CD14-positive monocyte (primary cell): ENCODE measurements at regions not wholly inside any gene's neighbourhood (a gene's known extent, or its start where the extent isn't known, plus 50 kb on each side); places are given as distances from the start of the nearest gene placed in this dataset.
A peak's percentile ranks its signal among the peaks of the same experiment; 100 is the strongest.

ENCODE experiments used
- DNase-seq, 3 donors: peaks; one replicate each; pipeline ENCODE4 v3.0.0-alpha.2; 2011 to 2022
- H2AFZ ChIP-seq: 2 replicates; pipeline ENCODE4 v1.6.0; 2012; ENCODE audit warnings: mild to moderate bottlenecking, low read depth, low read length, inconsistent platforms; ENCODE audit not compliant: insufficient read depth, poor library complexity, severe bottlenecking
- H3K27ac ChIP-seq, 2 donors: 1 replicate in 1 of 2; 2 replicates in 1 of 2; pipeline ENCODE4 v1.5.1; 2012 to 2013; ENCODE audit warnings: low read length in 2 of 2, control low read depth in 1 of 2, inconsistent platforms in 1 of 2, low read depth in 1 of 2, mild to moderate bottlenecking in 1 of 2
- H3K27me3 ChIP-seq, 2 donors: one replicate each; pipeline versions ENCODE4 v1.6.0 to v1.6.1; 2011 to 2013; ENCODE audit warnings: low read length in 2 of 2; ENCODE audit not compliant: control insufficient read depth in 2 of 2, insufficient read depth in 2 of 2
- H3K36me3 ChIP-seq, 2 donors: replicated peaks in 1 of 2; 1 replicate in 1 of 2; 2 replicates in 1 of 2; pipeline versions ENCODE4 v1.5.1 to v1.6.1; 2012 to 2013; ENCODE audit warnings: low read length in 2 of 2, control low read depth in 1 of 2, inconsistent platforms in 1 of 2, mild to moderate bottlenecking in 1 of 2; ENCODE audit not compliant: insufficient read depth in 2 of 2, control insufficient read depth in 1 of 2
- H3K4me1 ChIP-seq, 2 donors: 1 replicate in 1 of 2; 2 replicates in 1 of 2; pipeline versions ENCODE4 v1.5.1 to v1.6.1; 2012 to 2013; ENCODE audit warnings: low read length in 2 of 2, control low read depth in 1 of 2, inconsistent platforms in 1 of 2, mild to moderate bottlenecking in 1 of 2, moderate library complexity in 1 of 2; ENCODE audit not compliant: insufficient read depth in 2 of 2, control insufficient read depth in 1 of 2
- H3K4me2 ChIP-seq: replicated peaks from 2 replicates; pipeline ENCODE3; 2012; ENCODE audit warnings: low read length, moderate library complexity, mild to moderate bottlenecking; ENCODE audit not compliant: poor library complexity, severe bottlenecking; ENCODE audit errors: extremely low read depth
- H3K4me3 ChIP-seq, 3 experiments: fragments of 200-600 bp in 1 of 3; sonication (generic) in 1 of 3; replicated peaks in 1 of 3; 1 replicate in 2 of 3; 2 replicates in 1 of 3; pipeline ENCODE4 v1.5.1; 2011 to 2013; ENCODE audit warnings: low read length in 3 of 3, mild to moderate bottlenecking in 3 of 3, control low read depth in 2 of 3, low read depth in 2 of 3, inconsistent platforms in 1 of 3, moderate library complexity in 1 of 3
- H3K79me2 ChIP-seq: 2 replicates; pipeline ENCODE4 v1.6.0; 2012; ENCODE audit warnings: mild to moderate bottlenecking, control low read depth, inconsistent platforms, low read length, moderate library complexity; ENCODE audit not compliant: insufficient read depth
- H3K9ac ChIP-seq: 2 replicates; pipeline ENCODE4 v1.6.0; 2017; ENCODE audit warnings: low read length, mild to moderate bottlenecking; ENCODE audit not compliant: insufficient read depth, poor library complexity, severe bottlenecking
- H3K9me3 ChIP-seq, 2 donors: replicated peaks in 1 of 2; 1 replicate in 1 of 2; 2 replicates in 1 of 2; pipeline versions ENCODE4 v1.5.1 to v1.6.1; 2012 to 2013; ENCODE audit warnings: low read length in 2 of 2, control low read depth in 1 of 2; ENCODE audit not compliant: control insufficient read depth in 1 of 2, insufficient read depth in 1 of 2
- H4K20me1 ChIP-seq: 2 replicates; pipeline ENCODE4 v1.6.0; 2012; ENCODE audit warnings: mild to moderate bottlenecking, low read length, control low read depth, moderate library complexity; ENCODE audit not compliant: insufficient read depth
- H3K27ac Mint-ChIP-seq, 7 donors: one replicate each; pipeline ENCODE4 v1.8.0; 2020; ENCODE audit warnings: mild to moderate bottlenecking in 7 of 7, mixed read lengths in 7 of 7, moderate library complexity in 6 of 7, inconsistent platforms in 2 of 7
- H3K27me3 Mint-ChIP-seq, 3 donors: one replicate each; pipeline ENCODE4 v1.8.0; 2021 to 2022; ENCODE audit warnings: low read depth in 3 of 3, mild to moderate bottlenecking in 3 of 3, mixed read lengths in 3 of 3, moderate library complexity in 3 of 3, inconsistent platforms in 1 of 3
- H3K36me3 Mint-ChIP-seq, 2 donors: one replicate each; pipeline ENCODE4 v1.8.0; 2020; ENCODE audit warnings: mixed read lengths in 2 of 2, inconsistent platforms in 1 of 2, mild to moderate bottlenecking in 1 of 2
- H3K4me1 Mint-ChIP-seq: one replicate; pipeline ENCODE4 v1.8.0; 2020; ENCODE audit warnings: mild to moderate bottlenecking, mixed read lengths
- H3K4me3 Mint-ChIP-seq, 2 donors: one replicate each; pipeline ENCODE4 v1.8.0; 2020; ENCODE audit warnings: mild to moderate bottlenecking in 2 of 2, mixed read lengths in 2 of 2, moderate library complexity in 1 of 2
- H3K9me3 Mint-ChIP-seq, 7 donors: one replicate each; pipeline ENCODE4 v1.8.0; 2020 to 2022; ENCODE audit warnings: mixed read lengths in 7 of 7, mild to moderate bottlenecking in 6 of 7, moderate library complexity in 6 of 7, inconsistent platforms in 2 of 7
- WGBS: methylation state at CpG from one replicate; pipeline ENCODE4 v1.1.5; 2013; ENCODE audit warnings: missing lambda C conversion rate; ENCODE audit not compliant: insufficient coverage; 5-methylcytosine and 5-hydroxymethylcytosine counted together
- intact Hi-C, 2 donors: fragments of 100-400 bp; cut with micrococcal nuclease; formaldehyde crosslinking; loops; one replicate each; pipeline versions ENCODE4 v1.15.0 to v1.15.1; 2023
- TF ChIP-seq, protein P1 (sequence below): fragments of 200-600 bp; IDR thresholded peaks from one replicate; pipeline ENCODE4 v1.8.0; 2022; ENCODE audit warnings: antibody characterized with exemption, mild to moderate bottlenecking

DNA sequence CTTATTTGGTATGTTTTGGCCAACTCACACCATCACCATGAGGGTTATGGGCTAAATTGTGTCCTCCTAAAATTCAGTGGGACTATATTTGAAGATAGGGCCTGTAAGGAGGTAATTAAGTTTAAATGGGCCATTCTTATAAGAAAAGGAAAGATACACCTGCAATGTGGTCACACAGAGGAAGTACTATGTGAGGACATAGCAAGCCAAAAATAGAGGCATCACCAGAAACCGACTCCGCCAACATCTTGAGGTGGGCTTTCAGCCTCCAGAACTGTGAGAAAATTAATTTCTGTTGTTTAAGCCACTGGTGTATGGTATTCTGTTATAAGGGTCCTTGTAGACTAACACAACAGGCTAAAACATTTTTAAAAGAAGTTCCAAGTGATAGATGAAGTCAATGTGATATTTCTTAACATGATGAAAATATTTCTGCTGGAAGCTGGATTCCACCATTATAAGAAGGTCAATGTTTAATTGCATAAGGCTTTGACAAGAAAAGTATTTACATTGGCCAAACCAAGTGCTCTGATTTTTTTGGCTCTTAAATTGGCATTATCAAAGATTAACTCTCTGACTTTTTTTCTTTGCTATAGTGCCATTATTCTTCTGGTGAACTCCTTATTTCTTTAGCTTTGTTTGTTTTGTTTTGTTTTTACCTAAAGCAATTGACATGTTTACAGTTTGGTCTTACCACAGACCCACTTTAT, 540.9 kb downstream of the PPARGC1A start:
- TF ChIP-seq, protein P1, sequence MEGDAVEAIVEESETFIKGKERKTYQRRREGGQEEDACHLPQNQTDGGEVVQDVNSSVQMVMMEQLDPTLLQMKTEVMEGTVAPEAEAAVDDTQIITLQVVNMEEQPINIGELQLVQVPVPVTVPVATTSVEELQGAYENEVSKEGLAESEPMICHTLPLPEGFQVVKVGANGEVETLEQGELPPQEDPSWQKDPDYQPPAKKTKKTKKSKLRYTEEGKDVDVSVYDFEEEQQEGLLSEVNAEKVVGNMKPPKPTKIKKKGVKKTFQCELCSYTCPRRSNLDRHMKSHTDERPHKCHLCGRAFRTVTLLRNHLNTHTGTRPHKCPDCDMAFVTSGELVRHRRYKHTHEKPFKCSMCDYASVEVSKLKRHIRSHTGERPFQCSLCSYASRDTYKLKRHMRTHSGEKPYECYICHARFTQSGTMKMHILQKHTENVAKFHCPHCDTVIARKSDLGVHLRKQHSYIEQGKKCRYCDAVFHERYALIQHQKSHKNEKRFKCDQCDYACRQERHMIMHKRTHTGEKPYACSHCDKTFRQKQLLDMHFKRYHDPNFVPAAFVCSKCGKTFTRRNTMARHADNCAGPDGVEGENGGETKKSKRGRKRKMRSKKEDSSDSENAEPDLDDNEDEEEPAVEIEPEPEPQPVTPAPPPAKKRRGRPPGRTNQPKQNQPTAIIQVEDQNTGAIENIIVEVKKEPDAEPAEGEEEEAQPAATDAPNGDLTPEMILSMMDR, result no peak
- no peak overlapping the region for H3K4me3 Mint-ChIP-seq
- Histone ChIP-seq H3K27ac (no peak overlapping the region), H3K4me3 (no peak overlapping the region), H3K4me1 (no peaks in the 10 kb centered on the region), H3K27me3 (no peaks in the 10 kb centered on the region), H3K9me3 (no peaks in the 10 kb centered on the region), H3K4me2 (no peak overlapping the region), H3K36me3 (no peaks in the 10 kb centered on the region), H4K20me1 (no peaks in the 10 kb centered on the region), H3K9ac (no peak overlapping the region), H2AFZ (no peak overlapping the region), H3K79me2 (no peaks in the 10 kb centered on the region)
- peaks cover 0 to 1% (median 0%) of the 10 kb centered on the region in 3 donors for H3K27me3 Mint-ChIP-seq
- DNase-seq, result no peak
- no peaks in the 10 kb centered on the region for H3K36me3 Mint-ChIP-seq
- H3K27ac Mint-ChIP-seq, result no peak overlapping the region
- WGBS, result no CpG with 5 or more reads among the region's 2 CpGs
- no peaks in the 10 kb centered on the region for H3K4me1 Mint-ChIP-seq
- peaks cover 0 to 4% (median 0%) of the 10 kb centered on the region in 7 donors for H3K9me3 Mint-ChIP-seq
- intact Hi-C loops, result no loop called here

DNA sequence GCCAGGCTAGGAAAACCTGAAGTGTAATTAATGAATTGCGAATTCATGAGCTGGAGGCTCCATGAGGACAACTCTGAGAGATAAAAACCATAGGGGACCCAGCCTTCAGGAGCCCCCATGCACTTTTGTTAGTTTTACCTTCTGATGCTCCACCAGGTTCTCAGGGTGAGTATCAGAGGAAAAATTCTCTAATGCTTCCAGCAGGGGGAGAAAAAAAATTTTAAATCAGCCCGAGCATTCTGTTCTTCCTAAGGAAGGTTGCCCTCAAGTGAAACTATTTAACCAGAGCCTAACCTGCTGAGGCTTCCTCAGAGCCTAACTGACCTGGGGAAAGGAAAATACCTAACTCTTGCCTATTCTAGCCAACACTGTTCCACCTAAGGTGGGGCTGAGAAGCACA, 552.6 kb downstream of the PPARGC1A start:
- Mint-ChIP-seq H3K27ac (no peak overlapping the region), H3K4me3 (no peak overlapping the region), H3K27me3 (no peaks in the 10 kb centered on the region), H3K9me3 (peaks cover 0 to 3% (median 0%) of the 10 kb centered on the region in 7 donors), H3K36me3 (no peaks in the 10 kb centered on the region), H3K4me1 (peaks cover 23% of the 10 kb centered on the region)
- no peaks in the 10 kb centered on the region for H3K27me3 ChIP-seq
- H3K79me2 ChIP-seq, result no peaks in the 10 kb centered on the region
- intact Hi-C loops, result no loop called here
- peaks cover 20 to 28% of the 10 kb centered on the region in 2 donors for H3K4me1 ChIP-seq
- no peak overlapping the region for H3K4me2 ChIP-seq
- no peak for DNase-seq
- no peak overlapping the region for H3K4me3 ChIP-seq
- H2AFZ ChIP-seq, result no peak overlapping the region
- WGBS, result no CpG with 5 or more reads among the region's 2 CpGs
- no peak overlapping the region for H3K27ac ChIP-seq
- TF ChIP-seq, protein P1, result peak; percentile 26
- H3K36me3 ChIP-seq, result no peaks in the 10 kb centered on the region
- no peaks in the 10 kb centered on the region for H4K20me1 ChIP-seq
- no peak overlapping the region for H3K9ac ChIP-seq
- no peaks in the 10 kb centered on the region for H3K9me3 ChIP-seq
